ENCODE measurements at regions not wholly inside any gene's neighbourhood (a gene's known extent, or its start where the extent isn't known, plus 50 kb on each side); places are given as distances from the start of the nearest gene placed in this dataset.
"Not testable (repeated sequence)": the region's sequence is repeated elsewhere in the genome, so short reads cannot be mapped to it uniquely, and the experiment has no call there.

- WGBS, 3 donors: 98 to 100% (median 98%) methylated on average over 5 of the region's 5 CpGs
- H3K36me3 ChIP-seq (ENCODE audit: insufficient read depth in 1 of 2, low read depth in 1 of 2): no peaks in the 10 kb centered on the region
- H3K9me3 ChIP-seq: no peaks in the 10 kb centered on the region
- no peak overlapping the region for H3K4me3 ChIP-seq
- no peak overlapping the region for H3K27ac ChIP-seq
- H3K27me3 ChIP-seq (ENCODE audit: insufficient read depth in 3 of 3, low read length in 2 of 3): no peaks in the 10 kb centered on the region
- DNase-seq: no peak
- ATAC-seq: no peak
- TF ChIP-seq CTCF (IDR thresholded peaks at IDR 0.05): no peak
- no peaks in the 10 kb centered on the region for H3K4me1 ChIP-seq
- intact Hi-C loops (cut with DNase I): no loop called here
Observed at GRCh38 chr2:215724146-215724545, 288.3 kb upstream of the FN1 start.

- no peak for TF ChIP-seq CTCF (IDR thresholded peaks at IDR 0.05)
- Histone ChIP-seq H3K27ac (no peak overlapping the region), H3K36me3 (ENCODE audit: insufficient read depth in 1 of 2, low read depth in 1 of 2) (no peaks in the 10 kb centered on the region), H3K4me1 (no peaks in the 10 kb centered on the region), H3K4me3 (no peak overlapping the region), H3K9me3 (no peaks in the 10 kb centered on the region), H3K27me3 (ENCODE audit: insufficient read depth in 3 of 3, low read length in 2 of 3) (no peaks in the 10 kb centered on the region)
- ATAC-seq (no peak), DNase-seq (no peak)
- 96 to 98% (median 97%) methylated on average over 3 of the region's 3 CpGs for WGBS, 3 donors
- intact Hi-C loops (cut with DNase I): no loop called here
Observed at GRCh38 chr2:215723631-215724011, 287.8 kb upstream of the FN1 start.

- H3K27me3 ChIP-seq (ENCODE audit: insufficient read depth in 3 of 3, low read length in 2 of 3): no peaks in the 10 kb centered on the region
- no peaks in the 10 kb centered on the region for H3K4me1 ChIP-seq
- no peak for DNase-seq
- no peak for TF ChIP-seq CTCF (IDR thresholded peaks at IDR 0.05)
- H3K27ac ChIP-seq: no peak overlapping the region
- no peak for ATAC-seq
- no peak overlapping the region for H3K4me3 ChIP-seq
- no peaks in the 10 kb centered on the region for H3K9me3 ChIP-seq
- WGBS, 3 donors: 73 to 81% (median 73%) methylated on average over 2 of the region's 2 CpGs
- H3K36me3 ChIP-seq (ENCODE audit: insufficient read depth in 1 of 2, low read depth in 1 of 2): no peaks in the 10 kb centered on the region
- intact Hi-C loops (cut with DNase I): no loop called here
Observed at GRCh38 chr2:215722986-215723630, 287.2 kb upstream of the FN1 start.

GRCh38 chr2:215722125-215722524 lies 286.3 kb upstream of the FN1 start:
- H3K4me3 ChIP-seq: no peak overlapping the region
- DNase-seq (no peak), ATAC-seq (no peak)
- H3K36me3 ChIP-seq (ENCODE audit: insufficient read depth in 1 of 2, low read depth in 1 of 2): no peaks in the 10 kb centered on the region
- WGBS, 3 donors: 78 to 81% (median 80%) methylated on average over 5 of the region's 5 CpGs
- intact Hi-C loops (cut with DNase I): no loop called here
- H3K27me3 ChIP-seq (ENCODE audit: insufficient read depth in 3 of 3, low read length in 2 of 3): no peaks in the 10 kb centered on the region
- H3K4me1 ChIP-seq: no peaks in the 10 kb centered on the region
- no peaks in the 10 kb centered on the region for H3K9me3 ChIP-seq
- no peak overlapping the region for H3K27ac ChIP-seq
- no peak for TF ChIP-seq CTCF (IDR thresholded peaks at IDR 0.05)

- H3K4me3 ChIP-seq; H3K27ac ChIP-seq; ATAC-seq; H3K27me3 ChIP-seq (ENCODE audit: insufficient read depth in 3 of 3, low read length in 2 of 3); intact Hi-C loops (cut with DNase I); H3K4me1 ChIP-seq; DNase-seq; H3K36me3 ChIP-seq (ENCODE audit: insufficient read depth in 1 of 2, low read depth in 1 of 2); H3K9me3 ChIP-seq: not testable (repeated sequence)
- 83 to 94% (median 92%) methylated on average over 1 of the region's 1 CpG for WGBS, 3 donors
Observed at GRCh38 chr2:215721515-215721914, 285.6 kb upstream of the FN1 start.

All from psoas muscle (tissue), 7 donors.